GM12892 (cell line): ENCODE measurements at regions not wholly inside any gene's neighbourhood (a gene's known extent, or its start where the extent isn't known, plus 50 kb on each side); places are given as distances from the start of the nearest gene placed in this dataset.

Source experiments
- POLR2A ChIP-seq: IDR thresholded peaks from 2 replicates; pipeline ENCODE4 v1.6.1; 2011; ENCODE audit warnings: low read depth, low read length, control low read depth
- POLR2AphosphoS5 ChIP-seq: IDR thresholded peaks from 2 replicates; pipeline ENCODE4 v1.6.1; 2011; ENCODE audit warnings: low read depth, low read length, control low read depth

DNA sequence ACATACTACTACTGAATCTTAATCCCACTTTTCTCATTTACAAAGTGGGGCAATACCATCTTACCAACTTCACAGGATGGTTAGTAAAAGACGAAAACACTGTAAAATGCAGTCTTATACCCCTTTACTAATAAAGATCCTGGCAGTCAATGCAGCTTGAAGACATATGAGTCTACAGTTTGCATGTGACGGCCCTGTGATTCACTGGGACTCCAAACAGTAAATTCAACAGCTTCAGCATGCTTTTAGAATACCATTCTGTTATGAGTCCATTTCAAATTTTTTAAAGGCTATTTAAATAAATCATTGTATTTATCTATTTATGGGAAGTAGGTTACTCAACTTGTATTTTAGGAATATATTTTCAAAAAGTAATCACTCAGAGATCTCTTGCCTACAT, 629.1 kb downstream of the LIG4 start:
- TF ChIP-seq POLR2AphosphoS5 (no peak), POLR2A (no peak)
